ENCODE measurements at regions not wholly inside any gene's neighbourhood (a gene's known extent, or its start where the extent isn't known, plus 50 kb on each side); places are given as distances from the start of the nearest gene placed in this dataset.

DNA sequence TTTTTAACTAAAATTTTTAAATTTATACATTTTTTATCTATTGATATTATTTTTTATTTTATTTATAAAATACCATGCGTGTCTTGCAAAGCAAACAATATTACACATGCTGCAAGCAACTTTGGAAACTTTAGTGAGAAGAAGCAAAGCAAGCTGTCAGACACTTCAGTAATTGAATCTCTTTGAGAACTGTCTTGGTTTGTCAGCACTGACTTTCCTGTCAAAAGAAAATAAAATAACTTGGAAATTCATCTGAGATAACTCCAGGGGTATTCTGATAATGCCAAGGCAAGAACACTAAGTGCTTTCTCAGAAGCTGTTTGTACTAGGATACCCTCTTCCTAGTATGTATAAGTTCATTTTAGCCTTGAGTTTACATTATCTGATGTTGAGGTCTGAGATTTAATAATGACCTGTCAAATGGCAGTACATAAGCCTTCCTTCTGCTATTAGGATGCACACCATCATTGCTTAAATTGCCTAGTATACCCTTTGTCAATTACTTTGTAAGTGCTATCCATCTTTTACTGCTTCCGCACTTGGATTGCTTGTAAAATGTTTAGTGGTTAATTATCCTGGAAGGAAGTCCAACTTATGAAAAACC is 624.2 kb upstream of the AGA start:
- no peak for DNase-seq

- no peak for DNase-seq
Observed at GRCh38 chr4:178068136-178068535, 625.9 kb upstream of the AGA start.

GRCh38 chr4:178070163-178070562 is 627.9 kb upstream of the AGA start:
- DNase-seq: no peak

DNA sequence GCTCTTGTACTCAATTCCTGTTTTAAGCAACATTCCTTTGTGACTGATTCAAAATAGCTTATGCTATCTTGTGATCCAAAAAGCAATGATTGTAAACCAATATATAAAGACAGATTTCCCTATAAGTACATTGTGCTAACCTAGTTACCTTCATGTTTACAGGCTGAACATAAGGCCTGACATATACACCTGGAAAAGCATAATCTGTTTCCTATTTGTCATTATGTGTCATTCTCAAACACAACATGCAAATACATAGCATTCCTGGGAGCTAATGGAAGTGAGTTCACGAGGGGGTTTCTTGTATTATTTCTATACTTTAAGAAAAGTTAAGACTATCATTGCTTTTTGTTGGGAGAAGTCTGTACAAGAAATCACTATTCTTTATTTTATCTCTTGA is 638.1 kb upstream of the AGA start:
- no peak for DNase-seq

GRCh38 chr4:178081176-178081575 is 638.9 kb upstream of the AGA start:
- DNase-seq: no peak

DNA sequence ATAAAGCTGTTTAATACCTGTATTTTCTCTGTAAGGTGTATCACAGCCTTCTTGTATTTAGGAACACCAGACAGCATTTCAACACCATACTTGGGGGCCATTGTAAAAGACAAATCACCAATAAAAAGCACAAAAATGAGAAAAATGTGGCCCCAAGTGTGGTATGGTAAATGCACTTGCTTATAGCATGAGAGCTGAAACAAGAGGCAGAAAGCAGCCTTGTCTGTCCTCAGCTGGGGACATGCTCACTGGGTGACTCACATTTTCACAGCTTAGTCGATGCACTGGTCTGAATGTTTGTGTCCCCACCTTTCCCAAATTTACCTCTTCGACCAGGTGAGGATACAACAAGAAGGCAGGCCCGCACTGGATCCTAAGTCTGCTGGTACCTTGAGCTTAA is 639.7 kb upstream of the AGA start:
- DNase-seq: no peak

DNA sequence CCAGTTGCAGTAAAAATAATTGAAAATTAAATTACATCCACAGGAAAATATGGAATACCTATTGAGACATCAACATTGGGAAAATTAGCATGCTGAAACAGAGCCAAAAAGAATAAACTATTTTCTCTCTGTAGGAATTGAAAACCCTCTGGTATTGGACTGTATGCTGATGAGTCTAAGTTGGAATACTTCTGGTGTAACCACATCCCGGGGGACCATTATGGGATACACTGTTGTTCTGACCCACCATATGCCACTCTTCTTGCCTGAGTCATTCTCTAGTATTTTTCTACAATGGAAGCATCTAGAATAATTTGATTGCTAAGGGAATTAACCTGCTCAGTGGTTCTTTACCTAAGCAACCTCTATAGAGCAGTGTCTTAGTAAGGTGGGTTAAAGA is 640.7 kb upstream of the AGA start:
- DNase-seq: no peak

GRCh38 chr4:178083968-178084367 is 641.7 kb upstream of the AGA start:
- no peak for DNase-seq

- no peak for DNase-seq
Observed at GRCh38 chr4:178086320-178086719, 644.1 kb upstream of the AGA start.

GRCh38 chr4:178090640-178091411 is 648.6 kb upstream of the AGA start:
- DNase-seq: no peak

GRCh38 chr4:178102139-178102538 is 659.9 kb upstream of the AGA start:
- no peak for DNase-seq

- DNase-seq: no peak
Observed at GRCh38 chr4:178105242-178105641, 663.0 kb upstream of the AGA start.

DNA sequence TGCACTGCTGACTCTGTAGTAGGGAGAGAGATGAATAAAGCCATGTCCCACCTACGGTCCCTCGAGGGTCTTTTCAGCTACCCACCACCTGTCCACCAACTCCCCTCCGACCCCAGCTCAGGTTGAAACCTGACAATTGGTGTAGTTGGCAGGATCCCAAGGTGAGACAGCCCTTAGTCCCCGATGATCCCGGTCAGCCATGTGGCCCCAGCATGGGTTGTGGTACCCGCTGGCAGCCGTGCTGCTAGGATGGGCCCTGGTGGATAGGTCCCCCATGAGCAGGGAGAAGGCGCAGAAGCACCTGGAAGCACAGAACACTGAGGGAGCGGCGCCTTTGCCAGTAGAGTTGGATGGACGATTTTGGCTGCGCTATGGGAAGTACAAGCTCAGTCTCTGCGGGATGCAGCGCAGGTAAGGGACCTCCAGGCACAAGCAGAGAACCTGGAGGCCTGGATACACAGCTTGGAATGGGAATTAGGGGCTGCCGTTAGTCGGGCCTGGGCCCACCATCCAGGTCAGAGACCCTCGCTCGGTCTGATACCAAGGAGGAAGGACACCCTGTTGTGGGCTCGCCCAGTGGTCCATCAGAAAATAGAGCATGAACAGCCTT is 694.6 kb upstream of the AGA start:
- no peak for DNase-seq

DNA sequence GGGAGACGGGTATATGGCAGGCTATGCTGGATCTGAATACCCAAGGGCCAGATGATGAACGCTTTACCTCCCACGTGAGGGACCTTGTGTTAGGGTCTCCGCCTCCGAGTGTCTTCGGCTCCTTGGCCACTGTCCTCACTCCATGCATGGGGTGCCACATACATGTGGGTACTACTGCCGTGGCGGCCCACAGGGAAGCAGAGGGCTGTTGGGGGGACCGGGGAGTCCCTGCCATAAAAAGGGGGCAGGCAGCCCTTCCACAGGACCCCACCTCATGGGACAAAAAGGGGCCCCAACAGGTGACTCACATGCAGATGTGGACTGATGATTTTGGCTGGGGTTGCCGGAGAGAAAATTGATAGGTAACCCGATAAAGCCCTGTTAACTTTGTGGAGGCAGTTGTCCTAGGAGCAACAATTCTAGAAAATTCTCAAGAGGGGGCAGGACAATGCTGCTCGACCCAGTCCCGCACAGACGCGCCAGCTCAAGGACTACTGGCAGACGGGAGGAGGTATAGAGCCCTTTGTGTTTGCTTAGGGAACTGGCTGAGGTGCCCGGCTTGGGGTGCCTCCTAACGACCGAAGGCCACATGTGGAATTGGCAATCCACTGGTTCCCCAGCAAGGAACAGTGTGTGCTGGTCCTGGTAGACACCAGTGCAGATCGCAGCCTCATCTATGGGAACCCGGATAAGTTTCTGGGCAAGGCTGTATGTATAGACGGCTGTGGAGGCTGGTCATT is 695.7 kb upstream of the AGA start:
- no peak for DNase-seq

- no peak for DNase-seq
Observed at GRCh38 chr4:178138491-178138890, 696.3 kb upstream of the AGA start.

DNA sequence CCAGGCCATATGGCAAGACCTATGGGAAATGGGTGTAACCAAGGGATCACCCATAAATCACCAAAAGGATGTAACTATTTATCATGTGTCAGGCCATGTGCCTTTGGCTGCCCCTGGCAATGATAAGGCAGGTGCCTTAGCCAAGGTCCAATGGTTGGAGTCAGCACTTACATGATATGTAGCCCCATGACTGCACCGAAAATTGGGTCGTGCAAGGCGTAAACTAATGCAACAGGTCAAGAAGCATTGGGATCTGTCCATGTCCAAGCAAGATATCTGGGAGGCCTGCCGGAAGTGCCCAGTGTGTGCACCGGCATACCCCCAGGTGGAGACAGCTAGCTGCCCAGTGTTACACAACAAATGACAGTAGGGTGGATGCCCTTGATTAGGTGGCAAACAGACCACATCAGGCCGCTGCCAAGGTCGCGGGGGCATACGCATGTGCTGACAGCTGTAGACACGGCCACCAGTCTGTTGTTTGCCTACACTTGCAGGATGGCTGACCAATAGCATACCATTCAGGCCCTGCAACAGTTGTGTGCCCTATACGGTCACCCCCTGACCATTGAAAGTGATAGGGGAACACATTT is 698.2 kb upstream of the AGA start:
- DNase-seq: no peak

- DNase-seq: no peak
Observed at GRCh38 chr4:178142724-178143123, 700.5 kb upstream of the AGA start.

GRCh38 chr4:178148106-178148505 is 705.9 kb upstream of the AGA start:
- DNase-seq: no peak

GRCh38 chr4:178165251-178165950 is 723.2 kb upstream of the AGA start:
- no peak for DNase-seq

GRCh38 chr4:178165951-178166308 is 723.7 kb upstream of the AGA start:
- DNase-seq: no peak

GRCh38 chr4:178173771-178174170 is 731.5 kb upstream of the AGA start:
- DNase-seq: no peak

DNA sequence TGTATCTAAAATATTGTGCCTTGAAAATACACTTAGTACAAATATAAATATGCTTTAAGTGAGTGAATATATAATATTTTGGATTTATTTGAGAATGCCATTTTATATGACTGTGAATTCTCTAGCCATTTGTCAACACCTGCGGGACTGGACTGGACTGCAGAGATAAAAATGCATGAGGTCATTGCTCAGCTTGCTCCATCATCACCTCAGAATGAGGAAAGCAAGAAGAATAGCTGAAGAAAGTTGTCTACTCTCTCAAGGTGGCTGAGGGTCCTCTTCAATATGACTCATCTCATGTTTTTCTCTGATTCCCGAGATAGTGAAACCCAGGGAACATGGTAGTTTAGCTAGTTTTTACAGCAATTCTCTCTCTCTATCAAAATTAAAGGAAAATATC is 732.5 kb upstream of the AGA start:
- no peak for DNase-seq

DNA sequence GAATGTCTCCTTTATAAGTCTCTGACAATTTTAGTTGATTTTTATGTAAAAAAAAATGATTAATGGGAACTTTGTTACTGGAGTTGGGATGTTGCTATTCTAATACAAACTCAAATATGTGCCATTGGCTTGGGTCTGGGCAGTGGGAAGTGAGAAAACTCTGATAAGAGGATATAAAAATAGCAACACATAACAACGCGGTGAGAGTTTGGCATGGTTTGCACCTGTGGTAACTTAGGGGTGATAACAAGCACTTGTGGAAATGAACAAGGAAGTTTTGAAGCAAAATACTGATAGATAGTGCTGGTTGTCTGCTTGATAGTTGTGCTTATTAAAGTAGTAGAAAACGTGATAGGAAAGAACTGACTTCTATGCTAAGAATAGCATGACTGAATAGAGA is 743.3 kb upstream of the AGA start:
- no peak for DNase-seq

Measured in activated naive CD4-positive, alpha-beta T cell (primary cell).